AG04449 (cell line): ENCODE measurements at regions not wholly inside any gene's neighbourhood (a gene's known extent, or its start where the extent isn't known, plus 50 kb on each side); places are given as distances from the start of the nearest gene placed in this dataset.

Experiments
- CTCF ChIA-PET: fragments of 350-600 bp; formaldehyde crosslinking; extraction: SDS; loops from one replicate; lab custom pipeline; 2021; ENCODE audit warnings: antibody characterized with exemption; lab: Yijun Ruan, JAX
- POLR2A ChIA-PET: fragments of 400-600, 350-600 bp; formaldehyde crosslinking; extraction: SDS; loops from one replicate; lab custom pipeline; 2020; ENCODE audit warnings: antibody characterized with exemption, inconsistent platforms; lab: Yijun Ruan, JAX
- DNase-seq: peaks from one replicate; pipeline ENCODE4 v3.0.0-alpha.2; 2010; ENCODE audit warnings: low read depth, low spot score
- H3K4me3 ChIP-seq: 2 replicates; pipeline ENCODE4 v1.5.1; 2011; ENCODE audit warnings: low read depth, mild to moderate bottlenecking, control low read depth, low read length
- CTCF ChIP-seq: IDR thresholded peaks from one replicate; pipeline ENCODE4 v1.5.1; 2011; ENCODE audit warnings: mild to moderate bottlenecking, moderate library complexity, low read length, control low read depth, inconsistent platforms; ENCODE audit not compliant: insufficient read depth; ENCODE audit errors: missing control alignments

- POLR2A ChIA-PET, result no interaction called here
- DNase-seq, result no peak
- no peak overlapping the region for H3K4me3 ChIP-seq
- TF ChIP-seq CTCF, result no peak
- CTCF ChIA-PET, result no interaction called here
These were observed 87.7 kb upstream of the EGR2 start for GRCh38 chr10:62903828-62904227.

DNA sequence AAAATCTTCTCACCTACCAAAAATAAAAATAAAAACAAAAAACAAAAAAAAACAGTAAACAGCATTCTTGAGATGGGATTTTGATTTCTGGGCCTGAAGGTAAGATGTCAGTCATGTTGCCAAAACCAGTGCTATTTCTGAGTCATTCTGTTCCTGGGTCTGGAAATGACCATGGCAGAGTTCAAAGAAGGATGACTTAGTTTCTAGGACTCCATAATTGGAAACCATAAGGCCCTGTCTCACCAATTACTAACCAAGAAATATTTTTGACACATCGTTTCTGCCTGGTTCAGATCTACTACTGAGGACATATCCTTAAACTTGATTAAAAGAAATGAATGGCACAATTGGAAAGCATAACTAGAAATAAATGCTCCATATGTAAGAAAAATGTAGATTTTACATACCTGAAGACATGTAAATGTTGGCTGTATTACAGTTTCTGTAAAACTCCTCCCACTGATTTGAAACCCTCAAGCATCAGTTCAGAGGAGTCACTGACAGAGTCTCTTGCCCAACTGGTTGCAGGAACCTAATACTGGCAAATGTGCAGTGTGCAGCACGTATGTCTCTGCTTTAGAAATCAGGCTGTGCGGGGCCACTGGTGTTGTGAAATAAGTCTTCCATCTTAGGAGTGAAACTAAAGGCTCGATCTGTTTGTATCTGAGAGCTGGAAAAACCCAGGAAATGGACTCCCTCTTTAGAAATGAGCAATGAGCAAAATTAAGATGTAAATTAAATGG lies 84.8 kb upstream of the EGR2 start:
- DNase-seq, result no peak
- H3K4me3 ChIP-seq, result no peak overlapping the region
- ChIA-PET POLR2A (no interaction called here), CTCF (no interaction called here)
- no peak for TF ChIP-seq CTCF

GRCh38 chr10:62899311-62899710 lies 83.1 kb upstream of the EGR2 start:
- ChIA-PET POLR2A (no interaction called here), CTCF (no interaction called here)
- no peak overlapping the region for H3K4me3 ChIP-seq
- no peak for DNase-seq
- TF ChIP-seq CTCF, result no peak

DNA sequence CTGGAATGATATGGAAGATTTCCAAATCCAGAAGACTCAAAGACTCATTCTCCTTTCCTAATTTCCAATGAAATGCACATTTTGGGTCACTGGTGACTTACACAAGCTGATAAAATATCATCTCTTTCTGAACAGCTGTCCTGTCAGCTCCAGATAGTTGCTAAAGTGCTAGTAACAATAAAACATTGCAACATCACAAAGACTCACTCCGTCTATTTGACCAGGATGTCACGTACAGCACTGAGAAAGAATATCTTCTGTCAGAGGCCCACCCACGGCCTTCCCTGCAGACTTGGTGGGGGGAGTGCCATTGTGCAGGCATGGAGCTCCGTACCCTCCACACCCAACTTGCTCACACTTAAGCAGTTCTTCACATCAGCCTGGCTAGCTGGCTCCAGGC lies 78.9 kb upstream of the EGR2 start:
- CTCF ChIA-PET, result no interaction called here
- TF ChIP-seq CTCF, result no peak
- DNase-seq, result no peak
- H3K4me3 ChIP-seq, result no peak overlapping the region
- POLR2A ChIA-PET, result no interaction called here

- CTCF ChIA-PET, result no interaction called here
- TF ChIP-seq CTCF, result no peak
- POLR2A ChIA-PET, result no interaction called here
- no peak overlapping the region for H3K4me3 ChIP-seq
- DNase-seq, result no peak
These were observed 78.0 kb upstream of the EGR2 start for GRCh38 chr10:62894156-62894555.

DNA sequence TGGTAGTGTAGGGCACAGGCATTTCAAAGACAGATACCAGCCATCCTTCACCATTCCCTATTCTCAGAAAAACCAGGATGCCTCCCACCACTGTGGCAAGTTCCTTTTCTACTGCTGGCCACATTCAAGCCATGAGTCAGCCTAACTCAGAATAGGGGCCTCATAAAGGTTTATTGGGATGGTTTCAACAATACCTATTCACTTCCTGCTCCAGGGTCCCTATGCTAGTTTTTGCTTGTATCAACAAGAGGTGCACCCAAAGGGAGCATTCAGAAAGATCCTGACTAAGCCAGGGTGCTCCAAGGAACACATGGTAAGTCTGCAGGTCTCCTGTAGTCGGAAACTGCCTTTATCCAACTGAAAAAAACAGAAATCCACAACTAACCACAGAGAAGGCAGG lies 76.9 kb upstream of the EGR2 start:
- POLR2A ChIA-PET, result no interaction called here
- H3K4me3 ChIP-seq, result no peak overlapping the region
- no peak for DNase-seq
- CTCF ChIA-PET, result no interaction called here
- TF ChIP-seq CTCF, result no peak
